ENCODE measurements at regions not wholly inside any gene's neighbourhood (a gene's known extent, or its start where the extent isn't known, plus 50 kb on each side); places are given as distances from the start of the nearest gene placed in this dataset.

GRCh38 chr15:97153356-97153965, 807.0 kb upstream of the ARRDC4 start:
- TF ChIP-seq CTCF (optimal IDR thresholded peaks at IDR 0.05 in 1 of 3, IDR thresholded peaks at IDR 0.05 in 1 of 3, conservative IDR thresholded peaks at IDR 0.05 in 1 of 3; ENCODE audit: extremely low read depth in 1 of 3, insufficient read depth in 2 of 3, low read length in 3 of 3) (no peak), EZH2 (IDR thresholded peaks at IDR 0.05; ENCODE audit: low read length) (no peak)
